ENCODE measurements at regions not wholly inside any gene's neighbourhood (a gene's known extent, or its start where the extent isn't known, plus 50 kb on each side); places are given as distances from the start of the nearest gene placed in this dataset.
A peak's percentile ranks its signal among the peaks of the same experiment; 100 is the strongest.

DNA sequence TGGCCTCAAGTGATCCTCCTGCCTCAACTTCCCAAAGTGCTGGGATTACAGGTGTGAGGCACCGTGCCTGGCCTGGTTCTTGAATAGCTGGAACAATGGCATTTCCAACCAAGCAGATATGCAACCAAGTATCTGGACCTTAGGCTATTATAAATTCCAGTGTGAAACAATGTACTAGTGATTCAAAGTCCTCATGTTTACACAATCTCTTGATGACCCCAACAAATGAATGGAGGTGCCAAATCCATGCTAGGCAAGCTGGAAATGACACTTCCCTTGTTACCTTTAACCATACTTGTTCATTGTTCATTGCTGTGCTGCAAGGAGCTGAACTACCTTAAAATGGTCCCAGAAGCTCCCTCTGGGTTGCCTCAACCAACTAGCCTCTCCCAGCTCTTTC, 282.2 kb upstream of the KLF14 start:
- TF ChIP-seq CTCF (IDR thresholded peaks at IDR 0.05) = no peak
- H3K36me3 ChIP-seq = no peaks in the 10 kb centered on the region
- H3K27me3 ChIP-seq = no peaks in the 10 kb centered on the region
- DNase-seq = no peak
- H3K4me3 ChIP-seq = no peak overlapping the region
- no peak for ATAC-seq
- H3K4me1 ChIP-seq = peaks cover 54% of the 10 kb centered on the region
- no peaks in the 10 kb centered on the region for H3K9me3 ChIP-seq
- intact Hi-C loops (cut with DNase I) = loop anchor here (10.0 kb wide), 1 partner anchor 121 kb away; no protein-coding TSS in a partner anchor
- H3K27ac ChIP-seq = no peak overlapping the region

- DNase-seq (no peak), ATAC-seq (no peak)
- H3K4me1 ChIP-seq = peaks cover 36% of the 10 kb centered on the region
- H3K4me3 ChIP-seq = no peak overlapping the region
- no peaks in the 10 kb centered on the region for H3K27me3 ChIP-seq
- no peak for TF ChIP-seq CTCF (IDR thresholded peaks at IDR 0.05)
- H3K36me3 ChIP-seq = no peaks in the 10 kb centered on the region
- H3K27ac ChIP-seq = no peak overlapping the region
- H3K9me3 ChIP-seq = no peaks in the 10 kb centered on the region
- intact Hi-C loops (cut with DNase I) = loop anchor here (10.0 kb wide), 1 partner anchor 125 kb away; no protein-coding TSS in a partner anchor
Measured at GRCh38 chr7:131019351-131019750, 285.3 kb upstream of the KLF14 start.

DNA sequence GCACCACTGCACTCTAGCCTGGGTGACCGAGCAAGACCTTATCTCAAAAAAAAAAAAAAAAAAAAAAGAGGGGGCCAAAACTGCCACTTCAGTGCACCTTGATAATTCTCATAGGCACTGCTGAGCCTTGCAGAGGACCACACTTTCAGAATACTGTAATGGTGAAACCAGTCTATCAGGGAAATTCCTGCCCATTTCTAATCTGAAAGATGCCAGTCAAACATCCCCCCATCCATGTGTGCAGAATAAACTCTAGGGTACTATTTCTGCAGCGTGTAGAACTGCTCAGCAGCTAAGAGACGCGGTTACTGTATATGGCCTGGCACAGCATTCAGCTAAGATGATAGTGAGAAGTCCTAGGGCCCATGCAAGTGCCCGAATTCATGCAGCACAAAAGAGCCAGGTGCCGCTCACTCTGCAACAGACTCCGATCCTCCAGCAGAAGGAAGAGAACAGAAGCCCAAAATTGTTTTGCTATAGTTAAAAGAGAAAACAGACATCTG, 286.8 kb upstream of the KLF14 start:
- H3K36me3 ChIP-seq = no peaks in the 10 kb centered on the region
- intact Hi-C loops (cut with DNase I) = no loop called here
- H3K27me3 ChIP-seq = no peaks in the 10 kb centered on the region
- no peak overlapping the region for H3K27ac ChIP-seq
- DNase-seq (no peak), ATAC-seq (no peak)
- peaks cover 29% of the 10 kb centered on the region for H3K4me1 ChIP-seq
- no peaks in the 10 kb centered on the region for H3K9me3 ChIP-seq
- TF ChIP-seq CTCF (IDR thresholded peaks at IDR 0.05) = no peak
- H3K4me3 ChIP-seq = no peak overlapping the region

DNA sequence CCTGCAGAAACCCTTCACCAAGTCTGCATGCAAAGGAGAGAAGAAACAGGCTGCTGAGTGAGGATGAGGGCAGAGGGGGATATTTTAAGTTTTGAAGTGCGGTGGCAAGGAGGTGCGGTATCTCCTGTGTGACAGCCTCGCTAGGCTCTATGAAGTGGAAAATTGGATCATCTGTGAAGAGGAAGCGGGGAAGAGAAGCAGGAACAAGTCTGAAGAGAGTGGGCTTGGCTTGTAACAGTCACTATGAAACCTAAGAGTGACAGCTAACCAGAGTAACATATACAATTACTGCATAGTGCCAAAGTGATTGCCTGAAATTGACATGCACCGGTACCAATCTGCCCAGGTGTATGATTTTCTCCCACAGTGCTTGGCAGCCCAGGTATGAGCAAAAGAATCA, 287.5 kb upstream of the KLF14 start:
- TF ChIP-seq CTCF (IDR thresholded peaks at IDR 0.05) = no peak
- H3K9me3 ChIP-seq = no peaks in the 10 kb centered on the region
- H3K4me1 ChIP-seq = peaks cover 29% of the 10 kb centered on the region
- H3K4me3 ChIP-seq = no peak overlapping the region
- H3K27me3 ChIP-seq = no peaks in the 10 kb centered on the region
- peak; percentile 69 for ATAC-seq
- no peaks in the 10 kb centered on the region for H3K36me3 ChIP-seq
- intact Hi-C loops (cut with DNase I) = no loop called here
- no peak overlapping the region for H3K27ac ChIP-seq
- no peak for DNase-seq

DNA sequence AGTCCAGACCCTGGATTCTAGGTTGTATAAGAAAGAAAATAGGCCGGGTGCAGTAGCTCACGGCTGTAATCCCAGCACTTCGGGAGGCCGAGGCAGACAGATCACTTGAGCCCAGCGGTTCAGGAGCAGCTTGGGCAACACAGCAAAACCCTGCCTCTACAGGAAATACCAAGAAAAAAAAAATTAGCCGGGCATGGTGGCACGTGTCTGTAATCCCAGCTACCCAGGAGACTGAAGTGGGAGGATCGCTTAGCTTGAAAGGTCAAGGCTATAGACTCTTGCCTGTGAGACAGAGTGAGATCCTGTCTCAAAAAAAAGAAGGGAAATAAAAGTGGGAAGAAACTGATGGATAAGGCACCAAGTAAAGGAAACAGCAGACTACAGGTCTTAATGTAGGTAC, 287.9 kb upstream of the KLF14 start:
- ATAC-seq = peak; percentile 47
- peaks cover 31% of the 10 kb centered on the region for H3K4me1 ChIP-seq

More for the DNA sequence above, 287.9 kb upstream of the KLF14 start:
- H3K27me3 ChIP-seq = no peaks in the 10 kb centered on the region
- TF ChIP-seq CTCF (IDR thresholded peaks at IDR 0.05) = no peak
- intact Hi-C loops (cut with DNase I) = no loop called here
- no peaks in the 10 kb centered on the region for H3K36me3 ChIP-seq
- H3K27ac ChIP-seq = no peak overlapping the region
- DNase-seq = no peak
- H3K4me3 ChIP-seq = no peak overlapping the region
- H3K9me3 ChIP-seq = no peaks in the 10 kb centered on the region
